ENCODE measurements at regions not wholly inside any gene's neighbourhood (a gene's known extent, or its start where the extent isn't known, plus 50 kb on each side); places are given as distances from the start of the nearest gene placed in this dataset.

- no peak for TF ChIP-seq CTCF (conservative IDR thresholded peaks at IDR 0.05)
- TF ChIP-seq EZH2 (IDR thresholded peaks at IDR 0.05; ENCODE audit: low read depth): no peak
Measured at GRCh38 chr7:56537952-56538351, 421.7 kb upstream of the NUPR2 start.

Data from PC-9 (cell line).